K562 (cell line): ENCODE measurements at regions not wholly inside any gene's neighbourhood (a gene's known extent, or its start where the extent isn't known, plus 50 kb on each side); places are given as distances from the start of the nearest gene placed in this dataset.

Experiments used
- ATAC-seq: fragments of 200-7000 bp; cut with Tn5 transposase; 3 replicates; pipeline ENCODE4 v1.9.1; 2020; ENCODE audit warnings: moderate library complexity
- BruUV-seq: library from RNA; stranded (reverse); fragments of 400-500 nt; replicated peaks from 2 replicates; lab custom pipeline; 2021; lab: Mats Ljungman, UMichigan
- CTCF ChIA-PET: fragments of 300-600 bp; formaldehyde crosslinking; extraction: SDS; loops from one replicate; lab custom pipeline; 2021; ENCODE audit warnings: low intra/inter-chr PET ratio; lab: Yijun Ruan, JAX
- POLR2A ChIA-PET: fragments of 300-600, 350-650 bp; sonication (Branson Sonifier 250); formaldehyde crosslinking; extraction: SDS; loops from one replicate; lab custom pipeline; 2021; ENCODE audit warnings: antibody characterized with exemption, inconsistent platforms; lab: Yijun Ruan, JAX
- DNase-seq, 4 experiments: peaks; one replicate each; pipeline versions ENCODE4 v3.0.0 to v3.0.0-alpha.2; 2011 to 2018; ENCODE audit warnings: low spot score in 3 of 4, mixed read lengths in 3 of 4; ENCODE audit errors: extremely low read depth in 1 of 4
- FAIRE-seq: peaks from 2 replicates; lab custom pipeline; 2011; peaks lifted over from hg19 to GRCh38; lab: Jason Lieb, UNC
- H2AFZ ChIP-seq: 2 replicates; pipeline ENCODE4 v1.6.0; 2011; ENCODE audit warnings: low read depth, low read length, control low read depth, inconsistent platforms
- H3K27ac ChIP-seq: fragments of 200-600 bp; 3 replicates; pipeline ENCODE4 v1.8.0; 2011; ENCODE audit warnings: low read depth, mild to moderate bottlenecking, control low read depth, inconsistent platforms, low read length, moderate library complexity, mixed read lengths; ENCODE audit errors: extremely low read depth
- H3K27me3 ChIP-seq, 2 experiments: fragments of 300-600 bp in 1 of 2; 2 replicates in 1 of 2; 3 replicates in 1 of 2; pipeline versions ENCODE4 v1.6.0 to v1.8.0; 2011; ENCODE audit warnings: inconsistent platforms in 2 of 2, low read length in 2 of 2, mild to moderate bottlenecking in 1 of 2, mixed read lengths in 1 of 2, moderate library complexity in 1 of 2; ENCODE audit not compliant: control insufficient read depth in 2 of 2, insufficient read depth in 2 of 2
- H3K36me3 ChIP-seq: fragments of 300-600 bp; 3 replicates; pipeline ENCODE4 v1.8.0; 2011; ENCODE audit warnings: mild to moderate bottlenecking, low read length, inconsistent platforms; ENCODE audit not compliant: control insufficient read depth, insufficient read depth
- H3K4me1 ChIP-seq, 2 experiments: fragments of 200-600 bp in 1 of 2; replicated peaks in 1 of 2; 2 replicates in 1 of 2; 3 replicates in 1 of 2; pipeline versions ENCODE4 v1.5.1 to v1.8.0; 2011; ENCODE audit warnings: inconsistent platforms in 2 of 2, low read length in 2 of 2, mild to moderate bottlenecking in 1 of 2, mixed read lengths in 1 of 2, moderate library complexity in 1 of 2; ENCODE audit not compliant: control insufficient read depth in 2 of 2, insufficient read depth in 2 of 2
- H3K4me2 ChIP-seq: 2 replicates; pipeline ENCODE4 v1.6.1; 2011; ENCODE audit warnings: low read length, control low read depth, inconsistent platforms, mixed read lengths; ENCODE audit not compliant: insufficient read depth
- H3K4me3 ChIP-seq: fragments of 200-600 bp; sonication (generic), shearing (Covaris generic); 2 replicates; pipeline ENCODE4 v1.5.1; 2016; ENCODE audit warnings: control low read depth, inconsistent platforms
- H3K79me2 ChIP-seq: fragments of 200-600 bp; 3 replicates; pipeline ENCODE4 v1.8.0; 2011; ENCODE audit warnings: low read length, inconsistent platforms; ENCODE audit not compliant: control insufficient read depth, insufficient read depth
- H3K9ac ChIP-seq, 2 experiments: 2 replicates each; pipeline versions ENCODE4 v1.6.0 to v1.6.1; 2011; ENCODE audit warnings: low read depth in 2 of 2, low read length in 2 of 2, control low read depth in 1 of 2, inconsistent platforms in 1 of 2, mild to moderate bottlenecking in 1 of 2, mixed read lengths in 1 of 2; ENCODE audit not compliant: insufficient read depth in 1 of 2
- H3K9me1 ChIP-seq: one replicate; pipeline ENCODE4 v1.6.0; 2011; ENCODE audit warnings: inconsistent platforms, mild to moderate bottlenecking, low read length, moderate library complexity; ENCODE audit not compliant: control insufficient read depth, insufficient read depth
- H3K9me3 ChIP-seq: replicated peaks from 2 replicates; pipeline ENCODE4 v1.5.1; 2011; ENCODE audit warnings: low read depth, low read length, inconsistent platforms; ENCODE audit not compliant: control insufficient read depth, insufficient read depth
- H4K20me1 ChIP-seq: replicated peaks from 2 replicates; pipeline ENCODE4 v1.6.1; 2011; ENCODE audit warnings: low read length, inconsistent platforms, mixed read lengths; ENCODE audit not compliant: control insufficient read depth, insufficient read depth
- AFF4 ChIP-seq: sonication (generic); formaldehyde crosslinking; IDR thresholded peaks from 2 replicates; pipeline ENCODE4 v1.8.0; 2023; ENCODE audit warnings: mild to moderate bottlenecking, missing genetic modification reagents
- ARID2 ChIP-seq: fragments of 450-650 bp; IDR thresholded peaks from 2 replicates; pipeline ENCODE4 v1.6.1; 2017; ENCODE audit warnings: antibody characterized with exemption, mild to moderate bottlenecking
- BRD9 ChIP-seq: fragments of 450-650 bp; IDR thresholded peaks from 2 replicates; pipeline ENCODE4 v1.6.1; 2018; ENCODE audit warnings: low read depth; ENCODE audit not compliant: partially characterized antibody
- FOXJ2 ChIP-seq: fragments of 200-800 bp; sonication (Bioruptor generic); IDR thresholded peaks from 2 replicates; pipeline ENCODE4 v1.6.1; 2016; ENCODE audit warnings: missing genetic modification characterization, missing compliant biosample characterization
- HDGF ChIP-seq: fragments of 450-650 bp; IDR thresholded peaks from 2 replicates; pipeline ENCODE4 v1.6.1; 2016
- HNRNPUL1 ChIP-seq: fragments of 200-400 bp; formaldehyde crosslinking; IDR thresholded peaks from 2 replicates; pipeline ENCODE4 v1.6.1; 2017; ENCODE audit warnings: low read length
- ILK ChIP-seq: fragments of 450-650 bp; IDR thresholded peaks from 2 replicates; pipeline ENCODE4 v1.6.1; 2016; ENCODE audit warnings: missing genetic modification characterization, low read depth, mild to moderate bottlenecking, missing compliant biosample characterization, moderate library complexity, borderline replicate concordance
- NCOA6 ChIP-seq: fragments of 450-650 bp; IDR thresholded peaks from 2 replicates; pipeline ENCODE4 v1.6.1; 2017; ENCODE audit warnings: mild to moderate bottlenecking
- SMC3 ChIP-seq: conservative IDR thresholded peaks from 2 replicates; pipeline ENCODE4 v1.6.1; 2011; ENCODE audit warnings: low read depth, low read length, improper control_type of control experiment; ENCODE audit not compliant: insufficient read depth
- TARDBP ChIP-seq: fragments of 450-650 bp; IDR thresholded peaks from 2 replicates; pipeline ENCODE4 v1.6.1; 2016
- THAP7 ChIP-seq: fragments of 250-450 bp; sonication (Bioruptor Pico); IDR thresholded peaks from 2 replicates; pipeline ENCODE4 v1.5.0; 2021
- THRAP3 ChIP-seq: fragments of 450-650 bp; IDR thresholded peaks from 2 replicates; pipeline ENCODE4 v1.6.1; 2016; ENCODE audit warnings: mild to moderate bottlenecking, inconsistent platforms, borderline replicate concordance
- ZKSCAN8 ChIP-seq: fragments of 200-800 bp; sonication (Bioruptor generic); IDR thresholded peaks from 2 replicates; pipeline ENCODE4 v1.6.1; 2016; ENCODE audit warnings: missing genetic modification characterization, missing compliant biosample characterization
- ZNF699 ChIP-seq: fragments of 250-450 bp; sonication (Bioruptor Pico); IDR thresholded peaks from 2 replicates; pipeline ENCODE4 v1.8.0; 2021; ENCODE audit warnings: mild to moderate bottlenecking, moderate library complexity; ENCODE audit not compliant: insufficient replicate concordance
- WGBS: fragments of 100-300 bp; shearing (Covaris generic); methylation state at CpG from one replicate; pipeline ENCODE4 v1.1.6; 2016; ENCODE audit warnings: low coverage, mixed read lengths; ENCODE audit not compliant: insufficient coverage; ENCODE audit errors: missing lambda C conversion rate; 5-methylcytosine and 5-hydroxymethylcytosine counted together
- in situ Hi-C: fragments of 300-500 bp; cut with MboI; formaldehyde crosslinking; loops from 4 replicates; pipeline ENCODE4 v1.15.0; 2018; ENCODE audit warnings: inconsistent platforms, mixed read lengths
- intact Hi-C: fragments of 100-400 bp; cut with micrococcal nuclease; formaldehyde crosslinking; loops from 2 replicates; pipeline ENCODE4 v1.14.2; 2022
- TF ChIP-seq, protein P1 (sequence below), 2 experiments: fragments of 450-650 bp; conservative IDR thresholded peaks; 2 replicates each; pipeline ENCODE4 v1.6.1; 2017; ENCODE audit warnings: mild to moderate bottlenecking in 2 of 2, moderate library complexity in 2 of 2

- Histone ChIP-seq H3K79me2 (no peaks in the 10 kb centered on the region), H3K36me3 (no peaks in the 10 kb centered on the region), H3K9ac (no peak overlapping the region), H3K9me1 (no peaks in the 10 kb centered on the region), H3K27me3 (peaks cover 22 to 38% of the 10 kb centered on the region in 2 experiments), H4K20me1 (peaks cover 5% of the 10 kb centered on the region; the same call in 1 of the 2 replicates), H2AFZ (no peak overlapping the region), H3K4me3 (no peak overlapping the region), H3K4me1 (peaks cover 0 to 3% of the 10 kb centered on the region in 2 experiments; a peak in 1 of 5 replicates), H3K9me3 (no peaks in the 10 kb centered on the region), H3K27ac (no peak overlapping the region), H3K4me2 (no peak overlapping the region)
- intact Hi-C loops, result no loop called here
- in situ Hi-C loops, result no loop called here
- CTCF ChIA-PET, result no interaction called here
- WGBS, result 1% methylated on average over 15 of the region's 15 CpGs
- FAIRE-seq (no peak), DNase-seq (no peak), ATAC-seq (peak; percentile 39)
- TF ChIP-seq THAP7 (CRISPR knock-in tag) (no peak), THRAP3 (no peak), TARDBP (no peak), ARID2 (no peak), AFF4 (no peak), HDGF (no peak), HNRNPUL1 (no peak), ILK (tag) (no peak), ZKSCAN8 (CRISPR knock-in tag) (no peak), ZNF699 (no peak), NCOA6 (no peak), BRD9 (no peak), SMC3 (no peak), FOXJ2 (tag) (no peak)
- TF ChIP-seq, protein P1, sequence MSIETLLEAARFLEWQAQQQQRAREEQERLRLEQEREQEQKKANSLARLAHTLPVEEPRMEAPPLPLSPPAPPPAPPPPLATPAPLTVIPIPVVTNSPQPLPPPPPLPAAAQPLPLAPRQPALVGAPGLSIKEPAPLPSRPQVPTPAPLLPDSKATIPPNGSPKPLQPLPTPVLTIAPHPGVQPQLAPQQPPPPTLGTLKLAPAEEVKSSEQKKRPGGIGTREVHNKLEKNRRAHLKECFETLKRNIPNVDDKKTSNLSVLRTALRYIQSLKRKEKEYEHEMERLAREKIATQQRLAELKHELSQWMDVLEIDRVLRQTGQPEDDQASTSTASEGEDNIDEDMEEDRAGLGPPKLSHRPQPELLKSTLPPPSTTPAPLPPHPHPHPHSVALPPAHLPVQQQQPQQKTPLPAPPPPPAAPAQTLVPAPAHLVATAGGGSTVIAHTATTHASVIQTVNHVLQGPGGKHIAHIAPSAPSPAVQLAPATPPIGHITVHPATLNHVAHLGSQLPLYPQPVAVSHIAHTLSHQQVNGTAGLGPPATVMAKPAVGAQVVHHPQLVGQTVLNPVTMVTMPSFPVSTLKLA (conservative IDR thresholded peaks at IDR 0.05), result no peak
- no TSS peak for BruUV-seq
- POLR2A ChIA-PET, result interaction anchor here (0.6 kb wide), 1 partner anchor 78 kb away, joined by 3 read pairs; no protein-coding TSS in a partner anchor
Observed at GRCh38 chr1:47686731-47687630, 249.1 kb downstream of the FOXD2 start.
